ENCODE measurements at regions not wholly inside any gene's neighbourhood (a gene's known extent, or its start where the extent isn't known, plus 50 kb on each side); places are given as distances from the start of the nearest gene placed in this dataset.

DNA sequence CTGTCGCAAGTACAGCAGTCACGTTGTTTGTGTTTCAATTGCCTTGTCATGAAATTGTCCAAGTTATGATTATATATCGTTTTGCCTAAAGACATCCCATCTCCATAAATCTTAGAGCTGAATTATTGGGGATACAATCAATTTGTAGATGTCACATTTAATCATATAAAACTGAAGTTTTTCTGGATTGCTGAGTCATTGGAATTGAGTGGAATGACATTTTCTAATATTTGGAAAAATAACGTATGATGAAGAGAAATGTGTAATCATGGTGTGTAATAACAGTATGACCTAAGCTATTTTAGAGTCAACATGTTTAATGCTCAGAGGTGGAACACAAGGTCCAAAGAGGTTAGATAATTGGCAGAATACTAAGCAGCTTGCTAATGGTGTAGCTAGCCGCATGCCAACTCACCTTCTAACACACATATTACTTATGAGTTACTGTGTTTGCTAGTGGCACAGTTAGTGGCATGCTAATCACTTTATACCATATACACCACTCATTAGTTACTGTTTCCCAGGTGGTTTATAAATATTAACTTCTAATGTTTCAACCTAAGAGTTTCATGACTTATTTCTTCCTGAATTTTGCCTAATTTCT is 473.1 kb upstream of the GRAMD2B start:
- TF ChIP-seq POLR2AphosphoS5 (IDR thresholded peaks at IDR 0.05) (no peak), POLR2A (IDR thresholded peaks at IDR 0.05; ENCODE audit: low read depth) (no peak)

Measured in esophagus muscularis mucosa (tissue), 2 donors.